NK-92 treated with Interleukin-12 subunit alpha and Interleukin-12 subunit beta, amount 100 ng/mL, for 24 hours (cell line): ENCODE measurements at regions not wholly inside any gene's neighbourhood (a gene's known extent, or its start where the extent isn't known, plus 50 kb on each side); places are given as distances from the start of the nearest gene placed in this dataset.

Source experiments
- DNase-seq: peaks from one replicate; lab custom pipeline; 2025; lab: John Stamatoyannopoulos, UW

DNA sequence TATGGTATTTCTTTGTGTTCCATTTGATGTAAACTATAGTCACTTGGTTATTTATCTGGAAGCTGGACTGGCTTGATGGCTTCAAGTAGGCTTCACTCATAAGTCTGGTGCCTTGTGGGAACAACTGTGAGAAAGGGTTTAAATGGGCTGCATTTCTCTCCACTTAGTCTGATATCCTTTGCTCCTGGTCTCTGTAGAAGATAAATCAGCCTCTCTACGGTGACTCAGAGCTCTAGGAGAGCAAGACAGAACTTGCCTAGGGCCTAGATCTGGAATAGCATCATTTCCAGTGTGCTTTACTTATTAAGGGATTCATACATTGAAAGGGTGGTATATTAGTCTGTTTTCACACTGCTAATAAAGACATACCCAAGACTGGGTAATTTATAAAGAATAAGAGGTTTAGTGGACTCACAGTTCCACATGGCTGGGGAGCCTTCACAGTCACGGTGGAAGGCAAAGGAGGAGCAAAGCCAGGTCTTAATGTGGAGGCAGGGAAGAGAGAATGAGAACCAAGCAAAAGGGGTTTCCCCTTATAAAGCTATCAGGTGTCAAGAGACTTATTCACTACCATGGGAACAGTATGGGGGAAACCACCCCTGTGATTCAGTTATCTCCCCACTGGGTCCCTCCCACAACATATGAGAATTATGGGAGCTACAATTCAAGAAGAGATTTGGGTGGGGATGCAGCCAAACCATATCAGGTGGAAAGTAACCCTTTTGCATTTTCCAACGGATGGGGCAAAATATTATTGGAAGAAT lies 1746.4 kb upstream of the PCDH7 start:
- DNase-seq, result no peak

GRCh38 chr4:28976369-28976768 lies 1743.8 kb upstream of the PCDH7 start:
- no peak for DNase-seq

DNA sequence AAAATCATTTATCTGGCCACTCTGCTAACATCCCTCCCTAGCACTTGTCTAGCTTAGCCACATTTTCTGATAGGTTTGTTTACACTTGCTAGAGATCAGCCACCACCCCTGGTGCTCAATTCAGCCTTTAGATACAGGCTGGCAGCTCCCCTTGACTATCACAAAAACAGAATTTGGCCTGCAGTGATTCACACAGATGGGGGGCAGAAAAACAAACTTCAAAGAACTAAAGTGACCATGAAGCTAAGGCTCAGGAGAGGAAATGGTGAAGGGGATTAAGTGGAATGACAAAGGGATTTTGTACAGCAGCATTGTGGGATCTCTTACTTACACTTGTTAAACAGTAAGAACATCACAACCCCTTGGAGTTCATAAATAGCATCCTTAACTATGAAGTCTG lies 1718.0 kb upstream of the PCDH7 start:
- DNase-seq, result no peak

GRCh38 chr4:29005838-29006237 lies 1714.3 kb upstream of the PCDH7 start:
- no peak for DNase-seq

DNA sequence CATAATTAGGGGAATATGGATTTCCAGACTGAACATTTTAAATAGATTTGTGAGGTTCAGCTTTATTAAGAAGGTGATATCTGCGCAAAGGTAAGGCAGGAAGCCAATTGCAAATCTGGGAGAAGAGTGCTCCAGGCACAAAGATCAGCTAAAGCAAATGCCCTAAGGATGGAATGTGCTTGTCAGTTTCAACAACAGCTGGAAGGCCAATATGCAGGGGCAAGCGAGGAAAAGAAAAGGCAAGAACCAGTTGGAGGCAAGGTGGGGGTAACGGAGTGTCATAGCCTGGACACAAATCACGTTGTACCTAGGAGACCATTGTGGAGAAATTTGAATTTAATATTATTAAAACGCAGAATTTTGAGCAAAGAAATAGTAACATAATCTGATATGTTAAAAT lies 1710.3 kb upstream of the PCDH7 start:
- no peak for DNase-seq

- DNase-seq, result no peak
These were observed 1706.8 kb upstream of the PCDH7 start for GRCh38 chr4:29013341-29013740.

GRCh38 chr4:29014555-29014954 lies 1705.6 kb upstream of the PCDH7 start:
- no peak for DNase-seq

DNA sequence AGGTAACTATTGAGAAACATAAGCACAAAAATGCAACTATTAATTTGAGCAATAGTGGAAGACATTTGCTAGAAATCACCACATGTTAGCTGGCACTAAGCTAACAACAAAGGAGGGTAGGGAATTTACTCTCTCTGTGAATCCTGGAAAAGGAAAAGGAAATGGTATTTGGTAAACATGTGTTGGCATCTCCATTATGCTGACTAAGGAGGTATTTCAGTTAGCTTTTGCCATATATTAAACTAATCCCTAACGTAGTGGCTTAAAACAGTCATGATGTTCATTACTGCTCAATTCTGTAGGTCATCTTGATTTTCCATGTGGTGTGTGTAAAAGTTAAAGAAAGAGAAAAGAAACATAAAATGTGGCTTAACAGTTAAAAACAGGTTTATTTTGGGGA lies 1686.5 kb upstream of the PCDH7 start:
- no peak for DNase-seq

DNA sequence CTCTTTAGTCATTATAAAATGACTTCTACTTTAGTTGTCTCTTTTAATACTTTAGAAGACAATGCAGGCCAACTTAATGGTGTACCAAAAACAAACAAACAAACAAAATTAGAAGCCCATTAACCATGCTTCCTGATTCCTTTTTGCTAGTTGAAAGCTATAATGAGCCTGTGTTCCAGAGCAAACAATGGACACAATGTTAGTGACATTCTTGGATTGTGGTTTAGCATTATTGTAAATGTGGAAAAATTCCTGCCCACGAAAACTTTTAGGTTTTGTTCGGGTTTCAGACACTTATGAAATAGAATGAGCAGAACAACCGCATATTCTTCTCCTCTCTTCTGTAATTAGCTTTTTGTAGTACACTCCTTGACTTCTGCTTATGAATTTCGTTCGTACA lies 1682.7 kb upstream of the PCDH7 start:
- no peak for DNase-seq

DNA sequence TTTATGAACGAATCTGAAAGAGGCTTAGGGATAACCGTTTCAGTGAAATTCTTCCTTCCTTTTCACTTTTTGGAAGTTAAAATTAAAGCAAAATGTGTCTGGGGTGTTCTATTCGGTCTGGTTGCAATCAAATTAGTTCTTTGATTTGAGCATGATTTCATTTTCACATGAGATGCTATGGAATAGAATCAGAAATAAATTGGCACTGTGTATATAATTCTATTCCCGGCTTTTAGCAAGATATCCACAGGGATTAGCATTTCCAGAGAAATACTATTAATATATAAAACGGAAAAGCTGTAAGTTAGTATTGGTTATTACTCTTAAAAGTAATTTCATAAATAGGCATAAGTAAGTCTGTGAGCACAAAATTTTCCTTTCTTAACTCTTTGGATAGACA lies 1676.8 kb upstream of the PCDH7 start:
- no peak for DNase-seq

DNA sequence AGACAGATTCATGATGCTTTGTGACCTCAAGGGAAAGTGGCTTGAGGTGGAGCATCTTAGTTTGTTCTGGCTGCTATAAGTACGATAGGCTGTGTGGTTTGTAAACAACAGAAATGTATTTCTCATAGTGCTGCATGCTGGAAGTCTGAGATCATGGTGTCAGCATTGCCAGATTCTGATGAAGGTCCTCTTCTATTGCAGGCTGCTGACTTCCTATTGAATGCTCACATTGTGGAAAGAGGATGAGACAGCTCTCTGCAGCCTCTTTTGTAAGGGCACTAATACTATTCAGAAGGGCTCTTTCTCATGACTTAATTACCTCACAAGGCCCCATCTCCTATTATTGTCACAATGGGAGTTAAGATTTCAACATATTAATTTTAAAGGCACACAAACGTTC lies 1674.0 kb upstream of the PCDH7 start:
- DNase-seq, result no peak

- DNase-seq, result no peak
These were observed 1673.4 kb upstream of the PCDH7 start for GRCh38 chr4:29046781-29047180.

DNA sequence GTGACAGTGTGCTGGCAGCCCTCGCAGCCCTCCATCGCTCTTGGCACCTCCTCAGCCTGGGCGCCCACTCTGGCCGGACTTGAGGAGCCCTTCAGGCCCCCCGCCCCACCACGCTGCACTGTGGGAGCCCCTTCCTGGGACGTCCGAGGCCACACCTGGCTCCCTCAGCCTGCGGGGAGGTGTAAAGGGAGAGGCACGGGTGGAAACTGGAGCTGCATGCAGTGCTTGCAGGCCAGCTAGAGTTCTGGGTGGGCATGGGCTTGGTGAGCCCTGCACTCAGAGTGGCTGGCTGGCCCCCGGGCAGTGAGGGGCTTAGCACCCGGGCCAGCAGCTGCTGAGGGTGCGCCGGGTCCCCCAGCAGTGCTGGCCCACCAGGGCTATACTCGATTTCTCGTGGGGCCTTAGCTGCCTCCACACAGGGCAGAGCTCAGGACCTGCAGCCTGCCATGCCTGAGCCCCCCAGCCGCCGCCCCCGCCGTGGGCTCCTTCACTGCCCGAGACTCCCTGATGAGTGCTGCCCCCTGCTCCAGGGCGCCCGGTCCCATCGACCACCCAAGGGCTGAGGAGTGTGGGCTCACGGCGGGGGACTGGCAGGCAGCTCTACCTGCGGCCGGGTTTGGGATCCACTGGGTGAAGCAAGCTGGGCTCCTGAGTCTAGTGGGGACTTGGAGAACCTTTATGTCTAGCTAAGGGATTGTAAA lies 1672.7 kb upstream of the PCDH7 start:
- DNase-seq, result no peak

GRCh38 chr4:29051381-29051965 lies 1668.7 kb upstream of the PCDH7 start:
- no peak for DNase-seq

- no peak for DNase-seq
These were observed 1667.9 kb upstream of the PCDH7 start for GRCh38 chr4:29052266-29052665.

- no peak for DNase-seq
These were observed 1661.6 kb upstream of the PCDH7 start for GRCh38 chr4:29058531-29058930.

DNA sequence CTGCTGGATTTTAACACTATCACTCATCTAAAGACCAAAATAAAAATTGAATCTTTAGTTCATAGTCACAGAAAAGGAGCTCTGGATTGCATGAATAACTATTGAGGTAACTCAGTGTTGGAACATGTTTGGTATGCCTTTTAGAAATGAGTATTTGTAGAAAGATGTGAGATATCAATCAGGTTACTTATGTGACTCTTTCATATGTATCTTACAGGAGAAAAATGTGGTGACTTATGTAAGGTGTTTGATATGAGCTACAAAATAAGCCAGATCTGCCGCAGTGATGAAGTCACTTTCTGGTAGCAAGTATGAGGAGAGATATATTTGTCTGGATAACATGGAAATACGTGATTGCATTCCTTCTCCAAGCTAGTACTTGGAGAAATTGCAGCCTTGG lies 1653.3 kb upstream of the PCDH7 start:
- DNase-seq, result no peak

- DNase-seq, result no peak
These were observed 1646.6 kb upstream of the PCDH7 start for GRCh38 chr4:29073571-29073970.

DNA sequence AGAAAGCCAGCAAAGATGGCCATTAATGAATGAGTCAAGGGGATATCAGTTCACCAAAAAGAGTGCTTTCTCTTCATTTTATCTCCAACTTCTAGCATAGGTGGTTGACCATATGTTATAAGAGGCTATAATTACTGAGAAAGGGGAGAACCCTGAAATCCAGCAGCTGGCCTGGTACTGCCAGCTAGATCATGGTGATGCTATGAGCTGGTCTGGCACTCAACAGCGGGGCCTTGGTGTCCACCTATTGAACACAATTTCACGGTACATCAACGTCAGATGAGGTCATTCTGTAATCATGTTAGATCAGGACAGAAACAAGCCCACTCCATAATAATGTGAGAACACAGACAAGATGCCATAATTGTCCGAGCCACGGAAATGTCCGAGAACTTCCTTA lies 1644.8 kb upstream of the PCDH7 start:
- DNase-seq, result no peak

GRCh38 chr4:29079260-29079659 lies 1640.9 kb upstream of the PCDH7 start:
- DNase-seq, result no peak

DNA sequence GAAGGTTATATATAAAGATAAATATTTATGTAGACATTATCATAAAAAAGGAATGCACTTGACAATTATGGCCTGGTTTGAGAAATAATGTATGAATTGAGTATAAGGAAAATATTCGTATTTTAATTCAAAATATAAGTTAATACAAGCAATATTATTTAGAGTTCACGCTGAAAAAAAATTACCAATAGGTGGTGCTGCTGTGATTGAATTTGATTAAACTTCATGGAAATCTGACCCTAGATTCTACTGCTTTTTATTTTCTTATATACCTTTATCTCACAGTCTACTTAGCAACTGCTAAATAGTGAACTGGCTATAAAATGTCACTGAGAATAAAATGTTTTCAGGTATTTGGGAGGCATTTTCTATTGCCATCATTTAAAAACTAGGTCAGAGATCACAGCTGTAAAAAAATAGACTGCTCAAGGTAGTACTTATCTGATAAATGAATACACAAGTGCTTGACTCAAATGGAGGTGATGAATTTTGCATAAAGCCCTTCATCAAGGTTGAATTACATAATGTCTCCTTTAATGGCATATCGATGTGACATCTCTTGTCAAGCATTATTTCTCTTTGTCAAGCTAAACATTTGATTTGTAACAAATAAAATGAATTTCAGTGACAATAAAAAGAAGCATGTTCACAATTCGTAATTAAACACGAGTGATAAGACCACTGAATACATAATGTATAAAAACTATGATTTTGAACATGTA lies 1638.8 kb upstream of the PCDH7 start:
- DNase-seq, result no peak

DNA sequence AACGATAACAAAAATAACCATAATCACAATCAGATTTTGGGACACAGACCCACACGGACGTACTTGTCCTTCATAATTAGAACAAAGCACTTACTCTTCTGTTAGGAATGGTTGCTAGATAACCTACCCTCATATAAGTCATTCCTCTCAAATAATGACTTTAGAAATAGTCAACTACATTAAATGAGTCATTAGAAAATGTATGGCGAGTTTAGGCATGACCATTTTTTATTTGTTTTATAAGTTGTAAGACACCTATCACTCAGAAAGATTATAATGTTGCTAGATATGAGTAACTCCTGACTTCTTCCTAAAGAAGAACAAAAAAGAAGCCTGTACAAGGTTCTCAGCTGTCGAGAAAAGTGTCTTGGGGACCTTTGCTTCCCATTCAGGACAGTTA lies 1637.5 kb upstream of the PCDH7 start:
- no peak for DNase-seq

DNA sequence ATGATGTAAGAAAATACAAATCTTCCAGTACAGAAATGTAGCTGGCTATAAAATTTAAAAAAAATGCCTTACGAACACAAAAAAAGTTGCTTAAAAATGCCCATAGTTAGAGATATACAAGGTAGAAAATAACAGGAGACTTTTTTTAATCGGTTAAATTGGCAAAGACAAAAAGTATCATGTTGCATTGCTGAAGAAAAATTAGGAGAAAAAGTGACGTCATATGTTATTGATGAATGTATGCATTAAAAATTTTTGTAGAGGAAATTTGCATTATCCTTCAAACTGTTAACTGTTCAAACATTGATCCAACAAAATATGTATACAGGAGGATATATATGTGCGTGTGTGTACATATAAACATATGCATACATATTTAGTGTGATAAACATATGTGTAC lies 1634.4 kb upstream of the PCDH7 start:
- DNase-seq, result no peak
